RWPE1 (cell line): ENCODE measurements at regions not wholly inside any gene's neighbourhood (a gene's known extent, or its start where the extent isn't known, plus 50 kb on each side); places are given as distances from the start of the nearest gene placed in this dataset.
"Not testable (repeated sequence)": the region's sequence is repeated elsewhere in the genome, so short reads cannot be mapped to it uniquely, and the experiment has no call there.

Experiments
- CTCF ChIA-PET: fragments of 350-600 bp; sonication (Branson Sonifier 250); formaldehyde crosslinking; extraction: SDS; loops from one replicate; lab custom pipeline; 2021; lab: Yijun Ruan, JAX
- POLR2A ChIA-PET: fragments of 400-600 bp; formaldehyde crosslinking; extraction: SDS; loops from one replicate; lab custom pipeline; 2020; ENCODE audit warnings: antibody characterized with exemption; ENCODE audit not compliant: low non-redundant PET; lab: Yijun Ruan, JAX
- DNase-seq: peaks from one replicate; pipeline ENCODE4 v3.0.0; 2012; ENCODE audit warnings: low spot score
- H3K27ac ChIP-seq: fragments of 450-650 bp; 2 replicates; pipeline ENCODE4 v1.5.1; 2017
- TF ChIP-seq, protein P1 (sequence below): fragments of 450-650 bp; conservative IDR thresholded peaks from 2 replicates; pipeline ENCODE4 v1.5.1; 2017; ENCODE audit warnings: low read depth, mild to moderate bottlenecking

DNA sequence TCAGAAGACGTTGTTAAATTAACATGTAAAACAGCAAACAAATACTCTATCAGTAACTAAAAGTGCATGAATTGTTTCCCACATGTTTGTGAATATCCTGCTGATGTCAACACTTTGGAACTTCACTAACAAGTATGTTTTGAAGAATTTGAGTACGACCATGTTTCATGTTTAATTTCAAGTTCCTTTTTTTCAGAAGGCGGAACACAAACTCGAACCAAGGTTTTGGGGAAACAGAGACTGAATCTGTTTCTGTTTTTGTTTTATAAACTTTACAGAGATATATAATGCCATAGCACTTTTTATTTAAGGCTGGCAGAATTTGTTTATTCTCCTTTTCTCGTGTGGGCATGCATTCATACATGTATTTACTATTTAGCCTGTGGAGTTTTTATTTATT lies 509.3 kb upstream of the CITED2 start:
- POLR2A ChIA-PET, result no interaction called here
- TF ChIP-seq, protein P1, sequence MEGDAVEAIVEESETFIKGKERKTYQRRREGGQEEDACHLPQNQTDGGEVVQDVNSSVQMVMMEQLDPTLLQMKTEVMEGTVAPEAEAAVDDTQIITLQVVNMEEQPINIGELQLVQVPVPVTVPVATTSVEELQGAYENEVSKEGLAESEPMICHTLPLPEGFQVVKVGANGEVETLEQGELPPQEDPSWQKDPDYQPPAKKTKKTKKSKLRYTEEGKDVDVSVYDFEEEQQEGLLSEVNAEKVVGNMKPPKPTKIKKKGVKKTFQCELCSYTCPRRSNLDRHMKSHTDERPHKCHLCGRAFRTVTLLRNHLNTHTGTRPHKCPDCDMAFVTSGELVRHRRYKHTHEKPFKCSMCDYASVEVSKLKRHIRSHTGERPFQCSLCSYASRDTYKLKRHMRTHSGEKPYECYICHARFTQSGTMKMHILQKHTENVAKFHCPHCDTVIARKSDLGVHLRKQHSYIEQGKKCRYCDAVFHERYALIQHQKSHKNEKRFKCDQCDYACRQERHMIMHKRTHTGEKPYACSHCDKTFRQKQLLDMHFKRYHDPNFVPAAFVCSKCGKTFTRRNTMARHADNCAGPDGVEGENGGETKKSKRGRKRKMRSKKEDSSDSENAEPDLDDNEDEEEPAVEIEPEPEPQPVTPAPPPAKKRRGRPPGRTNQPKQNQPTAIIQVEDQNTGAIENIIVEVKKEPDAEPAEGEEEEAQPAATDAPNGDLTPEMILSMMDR, result no peak
- CTCF ChIA-PET, result no interaction called here
- DNase-seq, result no peak
- H3K27ac ChIP-seq, result no peak overlapping the region

DNA sequence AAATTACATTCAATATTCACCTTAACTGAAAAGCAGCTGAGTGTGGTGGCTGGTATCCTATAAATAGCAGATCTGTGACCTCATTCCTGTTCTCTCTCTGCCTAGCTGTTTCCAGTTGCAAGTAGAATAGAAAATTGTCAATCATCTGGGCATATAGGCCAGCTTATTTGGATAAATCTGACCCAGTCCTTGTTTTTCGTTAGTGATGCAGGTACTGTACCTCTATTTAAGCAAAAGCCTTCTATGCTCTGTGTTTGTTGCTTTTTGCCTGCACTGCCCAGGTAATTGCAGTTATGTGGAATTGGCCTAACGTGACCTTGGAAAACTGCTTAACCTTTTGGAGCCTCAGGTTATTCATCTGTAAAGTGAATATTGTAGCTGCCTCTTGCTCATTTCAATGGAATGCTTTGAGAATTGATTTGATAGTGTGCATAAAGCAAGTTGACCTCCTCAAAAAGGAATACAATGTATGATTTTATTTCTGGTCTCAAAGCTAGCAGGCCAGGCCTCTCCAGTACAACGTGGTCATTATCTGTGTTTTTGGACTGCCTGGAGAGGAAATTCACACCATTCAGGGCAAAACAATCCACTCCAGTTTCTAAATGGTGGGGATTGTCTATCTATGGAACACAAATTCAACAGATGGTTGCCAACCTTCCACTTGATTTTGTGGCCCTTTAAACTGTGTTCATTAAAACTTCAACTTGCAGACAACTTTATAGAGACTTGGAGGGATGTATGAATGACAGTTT lies 508.7 kb upstream of the CITED2 start:
- POLR2A ChIA-PET, result no interaction called here
- H3K27ac ChIP-seq, result no peak overlapping the region
- TF ChIP-seq, protein P1, result no peak
- CTCF ChIA-PET, result no interaction called here
- peak; percentile 4 for DNase-seq

DNA sequence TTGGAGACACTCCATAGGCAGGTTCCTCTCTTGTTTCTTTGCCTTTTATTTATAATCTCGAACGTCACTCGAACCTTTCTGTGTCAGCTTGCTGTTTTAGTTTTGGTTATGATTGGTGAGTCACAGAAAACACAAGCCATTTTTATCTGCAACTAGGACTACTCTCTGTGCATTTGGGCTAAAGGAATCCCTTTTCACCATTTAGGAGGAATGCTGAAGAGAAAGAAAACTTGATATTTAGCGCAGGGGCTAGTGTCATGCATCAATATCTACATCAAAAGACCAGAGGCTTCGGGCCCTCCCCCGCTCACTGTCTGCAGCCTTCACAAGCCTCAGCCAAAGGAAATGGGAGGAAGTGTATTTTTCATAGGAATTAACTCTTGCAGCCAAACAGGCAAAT lies 507.8 kb upstream of the CITED2 start:
- no peak for DNase-seq
- ChIA-PET POLR2A (no interaction called here), CTCF (interaction anchor here (0.6 kb wide), 1 partner anchor 481 kb away, joined by 4 read pairs; no protein-coding TSS in a partner anchor)
- no peak overlapping the region for H3K27ac ChIP-seq
- TF ChIP-seq, protein P1, result no peak

DNA sequence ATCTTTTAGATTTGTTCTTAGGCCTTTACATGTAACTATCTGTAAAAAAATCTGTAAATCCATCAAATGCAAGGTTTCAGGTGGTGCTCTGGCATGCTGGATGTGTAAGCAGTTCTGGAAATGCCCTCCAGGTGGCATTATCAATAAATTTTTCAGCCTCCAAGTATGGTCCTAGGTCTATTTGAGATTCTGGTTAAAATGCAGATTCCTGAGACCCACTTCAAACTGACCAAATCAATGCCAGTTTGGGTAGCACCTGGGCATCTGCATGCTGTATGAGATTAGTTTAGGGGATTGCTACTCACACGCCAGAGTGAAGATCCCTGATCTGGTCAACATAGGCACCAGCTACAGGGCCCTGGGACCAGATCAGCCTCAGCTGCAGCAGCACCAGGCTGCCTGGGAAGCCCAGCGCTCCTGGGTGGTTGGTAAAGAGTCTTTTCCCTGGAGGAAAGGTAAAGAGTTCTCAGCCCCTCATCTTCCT lies 507.3 kb upstream of the CITED2 start:
- ChIA-PET CTCF (interaction anchor here (0.6 to 0.7 kb wide), 2 partner anchors 84 to 480 kb away, joined by 3 to 4 read pairs; no protein-coding TSS in a partner anchor), POLR2A (no interaction called here)
- TF ChIP-seq, protein P1, result peak; percentile 42
- peak; percentile 42 for DNase-seq
- H3K27ac ChIP-seq, result no peak overlapping the region

DNA sequence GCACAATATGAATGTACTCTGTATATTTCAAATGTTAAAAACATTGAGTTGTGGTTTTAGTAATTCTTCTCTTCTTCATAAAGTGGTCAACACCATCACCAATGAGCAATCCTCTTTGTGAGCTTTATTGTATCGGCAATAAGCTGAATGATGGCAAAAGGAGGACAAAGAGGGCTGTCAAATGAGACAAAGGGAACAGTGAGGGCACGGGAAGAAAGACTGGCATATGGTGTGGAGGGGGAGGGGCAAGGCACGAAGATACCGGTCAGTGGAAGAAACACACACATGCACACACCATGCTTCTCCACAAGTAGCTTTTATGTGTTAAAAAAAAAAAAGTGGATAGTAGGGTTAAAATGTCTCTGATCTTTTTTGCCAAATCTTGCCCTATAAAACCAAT lies 506.8 kb upstream of the CITED2 start:
- CTCF ChIA-PET, result interaction anchor here (0.6 to 0.7 kb wide), 3 partner anchors 85 to 575 kb away, joined by 3 to 4 read pairs (median 3); no protein-coding TSS in a partner anchor

DNA sequence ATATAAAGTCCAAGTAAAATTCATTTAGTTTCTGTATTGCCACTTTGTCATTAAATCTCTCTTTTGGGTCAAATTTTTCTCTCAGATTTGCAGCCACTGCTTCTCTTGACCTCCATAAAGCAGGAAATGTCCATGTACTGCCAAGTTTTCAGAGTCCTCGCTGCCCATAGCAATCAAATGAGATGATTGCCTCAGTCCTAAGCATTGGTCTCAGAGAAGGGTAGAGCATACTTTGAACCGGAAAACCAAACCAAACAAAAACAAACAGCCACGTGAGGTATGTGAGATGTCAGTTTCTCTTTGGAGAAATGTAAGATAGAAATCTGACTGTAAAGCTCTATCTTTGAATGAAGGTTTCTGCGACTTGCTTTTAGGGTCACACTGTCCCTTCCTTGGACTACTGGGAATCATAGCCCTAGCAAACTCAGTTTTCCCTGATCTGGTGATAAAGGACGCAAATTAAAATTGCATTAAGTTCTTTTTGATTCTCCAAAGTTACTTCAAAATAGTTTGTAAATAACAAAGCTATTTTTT lies 505.4 kb upstream of the CITED2 start:
- DNase-seq, result no peak
- TF ChIP-seq, protein P1, result no peak
- ChIA-PET CTCF (no interaction called here), POLR2A (no interaction called here)
- no peak overlapping the region for H3K27ac ChIP-seq

More for the DNA sequence above, 506.8 kb upstream of the CITED2 start:
- TF ChIP-seq, protein P1, result no peak
- DNase-seq, result no peak
- H3K27ac ChIP-seq, result no peak overlapping the region
- POLR2A ChIA-PET, result no interaction called here

DNA sequence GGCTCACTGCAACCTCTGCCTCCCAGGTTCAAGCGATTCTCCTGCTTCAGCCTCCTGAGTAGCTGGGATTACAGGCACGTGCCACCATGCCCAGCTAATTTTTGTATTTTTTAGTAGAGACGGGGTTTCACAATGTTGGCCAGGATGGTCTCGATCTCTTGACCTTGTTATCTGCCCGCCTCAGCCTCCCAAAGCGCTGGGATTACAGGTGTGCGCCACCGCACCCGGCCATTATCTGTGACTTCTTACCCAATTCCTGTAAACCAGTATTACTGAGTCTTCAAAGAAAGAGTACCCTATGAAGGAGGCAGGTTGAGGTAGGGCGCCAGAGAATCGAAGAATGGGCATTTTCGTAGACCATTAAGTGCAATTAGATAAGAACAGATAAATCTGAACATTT lies 504.8 kb upstream of the CITED2 start:
- POLR2A ChIA-PET, result interaction anchor here (0.7 kb wide), 1 partner anchor 225 kb away, joined by 3 read pairs; no protein-coding TSS in a partner anchor
- DNase-seq, CTCF ChIA-PET, H3K27ac ChIP-seq: not testable (repeated sequence)
